GM10266 (cell line): ENCODE measurements at regions not wholly inside any gene's neighbourhood (a gene's known extent, or its start where the extent isn't known, plus 50 kb on each side); places are given as distances from the start of the nearest gene placed in this dataset.

Experiments
- DNase-seq: peaks from one replicate; pipeline ENCODE4 v3.0.0; 2012; ENCODE audit errors: extremely low spot score
- CTCF ChIP-seq: IDR thresholded peaks from 2 replicates; pipeline ENCODE4 v1.5.1; 2012; ENCODE audit warnings: mild to moderate bottlenecking, low read depth; ENCODE audit not compliant: control insufficient read depth, insufficient read depth; ENCODE audit errors: missing control alignments

- no peak for TF ChIP-seq CTCF
Measured at GRCh38 chr1:99579691-99580172, 66.2 kb upstream of the PALMD start.

DNA sequence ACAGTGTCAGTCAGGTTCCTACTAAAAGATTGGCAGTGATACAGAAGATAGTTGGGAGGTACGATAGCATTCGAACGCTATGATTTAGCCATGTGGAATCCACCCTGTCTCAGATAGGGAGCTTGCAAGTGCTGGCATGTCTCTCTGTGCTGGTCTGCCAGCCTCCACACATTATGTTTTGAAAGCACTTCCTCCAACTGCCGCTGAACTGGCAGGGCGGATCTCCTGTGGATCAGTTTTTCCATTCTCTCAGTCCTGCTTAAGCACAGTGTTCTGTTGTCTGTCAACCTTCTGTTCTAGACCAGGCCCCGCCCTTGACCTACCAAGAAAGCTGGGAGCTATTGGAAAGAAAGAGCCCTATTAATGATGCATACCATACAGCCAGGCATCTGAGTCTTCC, 65.5 kb upstream of the PALMD start:
- no peak for DNase-seq

More at GRCh38 chr1:99579691-99580172, 66.2 kb upstream of the PALMD start:
- DNase-seq = no peak

GRCh38 chr1:99587008-99587407, 58.9 kb upstream of the PALMD start:
- no peak for DNase-seq

More for the DNA sequence above, 65.5 kb upstream of the PALMD start:
- TF ChIP-seq CTCF = no peak

DNA sequence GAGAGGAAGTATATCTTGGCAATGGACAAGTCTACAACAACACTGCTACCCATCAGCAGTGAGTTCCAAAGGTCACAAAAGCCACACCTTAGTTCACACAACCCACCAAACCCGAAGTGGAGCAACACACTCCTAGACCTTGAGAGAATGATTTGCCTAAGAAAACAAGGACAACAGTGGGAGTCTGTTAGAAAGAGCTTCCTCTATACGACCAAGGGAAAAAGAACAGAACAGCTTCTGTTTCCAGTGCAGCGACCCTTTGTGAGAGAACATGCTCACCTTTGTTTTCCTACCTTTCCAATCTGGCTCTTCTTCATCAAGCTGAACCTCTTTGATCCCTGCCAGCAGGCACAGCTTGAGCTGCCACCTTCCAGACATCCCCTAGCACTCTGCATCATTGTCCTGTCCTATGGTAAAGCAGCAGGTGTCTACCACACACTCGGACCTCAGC, 56.7 kb upstream of the PALMD start:
- no peak for DNase-seq
- no peak for TF ChIP-seq CTCF

More at GRCh38 chr1:99587008-99587407, 58.9 kb upstream of the PALMD start:
- TF ChIP-seq CTCF = no peak

- no peak for TF ChIP-seq CTCF
- DNase-seq = no peak
Measured at GRCh38 chr1:99590578-99591209, 55.2 kb upstream of the PALMD start.

GRCh38 chr1:99591886-99592285, 54.0 kb upstream of the PALMD start:
- DNase-seq = no peak
- no peak for TF ChIP-seq CTCF

GRCh38 chr1:99594205-99594604, 51.7 kb upstream of the PALMD start:
- no peak for TF ChIP-seq CTCF
- DNase-seq = no peak
